GM18907 (cell line): ENCODE measurements at regions not wholly inside any gene's neighbourhood (a gene's known extent, or its start where the extent isn't known, plus 50 kb on each side); places are given as distances from the start of the nearest gene placed in this dataset.

Source experiments
- ATAC-seq: cut with Tn5 transposase; IDR thresholded peaks from one replicate; pipeline ENCODE4 v1.9.1; 2021; ENCODE audit warnings: mild to moderate bottlenecking, moderate library complexity; ENCODE audit not compliant: unreplicated experiment

GRCh38 chr11:26777372-26777808 is 55.5 kb upstream of the SLC5A12 start:
- no peak for ATAC-seq

- no peak for ATAC-seq
Measured at GRCh38 chr11:26778000-26778757, 56.3 kb upstream of the SLC5A12 start.

DNA sequence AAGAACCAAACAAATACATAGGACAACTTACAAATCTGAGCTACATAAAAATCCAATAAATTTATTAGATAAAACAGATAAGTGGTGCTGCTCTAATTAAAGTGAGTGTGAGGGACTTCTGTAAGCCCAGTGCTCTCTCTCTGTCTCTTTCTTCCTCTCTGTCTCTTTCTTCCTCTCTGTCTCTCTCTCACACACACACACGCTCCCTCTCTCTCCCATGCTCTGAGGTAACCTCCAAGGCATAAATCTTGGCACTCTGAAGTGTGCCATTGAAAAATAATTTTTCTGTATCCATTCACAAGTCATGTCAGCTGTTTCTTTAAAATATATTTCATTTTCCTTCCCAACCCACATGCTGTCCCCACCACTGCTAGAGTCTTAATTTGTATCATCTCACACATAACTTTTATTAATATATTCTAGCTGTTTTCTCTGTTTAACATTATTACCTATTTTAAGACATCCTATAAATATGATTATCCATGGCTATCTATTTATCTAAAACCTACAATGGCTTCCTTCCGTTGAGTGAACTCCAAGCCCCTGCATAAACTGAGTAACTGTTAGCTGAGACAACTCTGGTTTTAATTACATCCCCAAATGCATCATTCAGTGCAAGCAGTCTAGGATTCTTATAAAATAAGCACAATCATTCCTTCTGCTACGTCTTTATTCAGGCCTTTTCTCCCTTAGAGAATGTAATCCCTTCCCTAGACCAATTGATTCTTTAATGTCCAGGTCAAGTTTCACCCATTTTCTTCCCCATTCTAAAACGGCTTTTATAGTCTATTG is 57.4 kb upstream of the SLC5A12 start:
- ATAC-seq: no peak

GRCh38 chr11:26780376-26781085 is 58.7 kb upstream of the SLC5A12 start:
- ATAC-seq: no peak

DNA sequence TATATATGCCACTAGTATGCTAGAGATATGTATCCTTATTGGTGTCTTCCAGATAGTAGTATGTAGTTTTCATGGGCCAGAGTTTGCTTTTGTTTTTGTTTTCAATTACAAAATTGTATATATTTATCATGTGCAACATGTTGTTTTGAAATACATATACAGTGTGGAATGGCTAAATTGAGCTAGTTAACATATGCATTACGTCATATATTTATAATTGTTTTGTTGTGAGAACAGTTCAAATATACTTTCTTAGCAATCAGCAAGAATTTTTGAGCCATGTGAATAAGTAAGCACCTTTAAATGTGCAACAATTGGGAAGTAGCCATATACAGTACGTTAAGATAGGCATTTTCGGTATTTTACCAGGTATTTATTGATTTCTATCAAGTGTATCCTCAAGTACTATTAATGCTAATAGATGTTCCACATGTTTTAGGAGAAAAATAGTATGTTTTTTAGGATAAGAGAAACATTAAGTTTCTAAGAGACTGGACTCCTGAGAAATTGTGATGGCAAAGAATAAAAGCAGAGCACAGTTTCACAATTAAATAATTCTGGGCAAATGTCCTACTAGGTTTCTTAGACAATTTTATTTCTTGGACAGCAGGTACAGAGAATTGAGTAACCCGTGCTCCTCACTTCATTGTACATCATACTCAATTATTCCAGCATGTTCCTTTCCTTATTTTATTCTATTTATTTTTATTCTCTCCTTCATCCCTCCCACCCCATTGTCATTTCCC is 60.5 kb upstream of the SLC5A12 start:
- ATAC-seq: no peak

DNA sequence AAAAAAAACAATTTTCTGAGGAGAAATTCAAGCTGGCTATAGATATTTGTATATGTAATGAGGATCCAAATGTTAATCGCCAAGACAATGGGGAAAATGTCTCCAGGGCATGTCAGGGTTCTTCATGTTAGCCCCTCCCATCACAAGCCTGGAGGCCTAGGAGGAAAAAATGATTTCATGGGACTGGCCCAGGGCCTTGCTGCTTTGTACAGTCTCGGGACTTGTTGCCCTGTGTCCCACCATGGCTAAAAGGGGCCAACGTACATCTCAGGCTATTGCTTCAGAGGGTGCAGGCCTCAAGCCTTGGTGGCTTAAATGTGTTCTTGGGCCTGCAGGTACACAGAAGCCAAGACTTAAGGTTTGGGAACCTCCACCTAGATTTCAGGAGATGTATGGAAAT is 62.1 kb upstream of the SLC5A12 start:
- ATAC-seq: no peak

DNA sequence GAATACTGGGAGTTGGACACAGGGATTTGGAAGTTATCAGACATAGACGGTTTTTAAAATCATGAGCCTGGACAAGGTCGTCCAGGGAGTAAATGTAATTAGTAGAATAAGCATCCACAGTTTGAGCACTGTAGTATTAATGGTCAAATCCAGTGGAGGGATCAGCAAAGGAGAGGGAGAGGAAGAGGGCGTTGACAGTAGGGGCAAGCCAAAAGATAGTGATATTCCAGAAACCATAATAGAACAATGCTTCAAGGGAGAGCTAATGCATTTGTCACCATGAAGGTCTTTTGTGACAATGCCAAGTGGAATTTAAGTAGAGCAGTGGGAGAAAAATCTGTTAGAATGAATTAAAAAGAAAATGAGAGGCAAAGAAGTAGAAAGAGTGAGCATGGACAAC is 68.9 kb upstream of the SLC5A12 start:
- no peak for ATAC-seq

- no peak for ATAC-seq
Measured at GRCh38 chr11:26792941-26793340, 71.1 kb upstream of the SLC5A12 start.

DNA sequence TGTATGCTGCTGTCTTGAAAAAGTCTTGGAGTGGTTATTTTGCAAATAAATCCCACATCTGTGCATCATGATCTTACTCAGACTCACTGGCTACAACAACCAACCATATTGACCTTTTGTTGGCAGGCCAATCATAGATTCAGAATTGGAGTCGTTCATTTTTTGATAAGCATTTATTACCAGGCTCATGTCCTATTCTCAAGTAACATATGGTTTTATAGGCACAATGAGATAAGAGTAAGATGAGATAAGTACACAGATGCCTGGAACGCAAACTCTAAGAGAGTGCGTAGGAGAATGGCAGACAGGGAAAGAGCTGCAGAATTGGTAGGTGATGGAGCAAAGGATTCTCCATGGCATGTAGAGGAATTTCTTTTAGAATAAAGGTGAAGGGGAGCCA is 71.6 kb upstream of the SLC5A12 start:
- no peak for ATAC-seq

GRCh38 chr11:26801601-26802000 is 79.7 kb upstream of the SLC5A12 start:
- ATAC-seq: no peak

GRCh38 chr11:26805001-26805400 is 83.1 kb upstream of the SLC5A12 start:
- no peak for ATAC-seq

GRCh38 chr11:26806219-26806618 is 84.4 kb upstream of the SLC5A12 start:
- ATAC-seq: no peak

DNA sequence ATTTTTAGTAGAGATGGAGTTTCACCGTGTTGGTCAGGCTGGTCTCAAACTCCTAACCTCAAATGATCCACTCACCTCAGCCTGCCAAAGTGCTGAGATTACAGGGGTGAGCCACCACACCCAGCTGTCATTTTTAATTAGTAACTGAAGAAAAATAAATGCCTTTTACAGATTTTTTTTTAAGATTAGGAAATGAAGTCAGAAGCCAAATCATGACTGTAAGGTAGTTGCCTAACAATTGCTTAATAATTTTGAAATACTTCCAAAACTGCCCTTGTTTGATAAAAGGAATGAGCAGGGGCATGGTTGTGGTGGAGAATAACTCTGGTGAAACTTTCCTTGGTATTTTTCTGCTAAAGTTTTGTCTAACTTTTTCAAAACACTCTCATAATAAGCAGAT is 98.9 kb upstream of the SLC5A12 start:
- no peak for ATAC-seq

GRCh38 chr11:26823963-26824362 is 102.1 kb upstream of the SLC5A12 start:
- no peak for ATAC-seq

- ATAC-seq: peak; percentile 43
Measured at GRCh38 chr11:26827567-26828081, 105.8 kb upstream of the SLC5A12 start.

DNA sequence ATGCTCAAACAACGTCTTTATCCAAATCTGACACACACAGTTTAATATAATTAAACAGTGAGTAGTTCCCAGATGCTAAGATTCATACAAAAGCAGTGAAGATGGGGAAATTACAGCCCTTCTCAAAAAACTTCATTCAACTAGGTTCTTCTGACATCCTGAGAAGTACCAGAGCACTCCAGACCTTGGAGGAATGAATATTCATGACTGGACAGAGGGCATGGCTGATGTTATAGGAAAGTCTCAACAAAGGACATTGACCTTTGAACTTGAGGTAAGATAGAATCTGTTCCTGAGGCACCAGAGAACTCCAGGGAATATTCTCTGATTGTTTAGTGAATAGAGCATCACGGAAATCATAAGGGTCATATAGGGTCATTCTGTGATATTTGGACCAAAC is 106.4 kb upstream of the SLC5A12 start:
- ATAC-seq: no peak

GRCh38 chr11:26830218-26830617 is 108.4 kb upstream of the SLC5A12 start:
- no peak for ATAC-seq

DNA sequence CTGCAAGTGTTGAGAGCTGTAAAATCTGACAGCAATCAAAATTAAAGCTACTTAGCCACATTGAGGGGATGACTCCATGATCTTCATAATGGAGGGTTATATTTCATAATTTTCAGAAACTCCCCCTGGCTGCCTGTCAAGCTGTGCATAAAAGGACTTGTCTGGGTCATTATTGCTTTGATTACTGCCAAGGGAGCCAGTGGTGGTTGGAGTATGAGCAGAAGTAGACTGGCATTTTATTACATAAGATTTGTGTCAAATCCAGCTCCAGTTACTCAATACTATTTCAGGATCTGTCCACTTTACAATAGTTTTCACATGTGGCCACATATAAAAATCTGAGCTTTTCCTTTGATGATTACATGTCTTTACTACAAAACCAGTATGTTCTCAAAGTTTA is 108.9 kb upstream of the SLC5A12 start:
- ATAC-seq: no peak

- no peak for ATAC-seq
Measured at GRCh38 chr11:26834601-26835000, 112.7 kb upstream of the SLC5A12 start.

- no peak for ATAC-seq
Measured at GRCh38 chr11:26835611-26836010, 113.8 kb upstream of the SLC5A12 start.

GRCh38 chr11:26837154-26837553 is 115.3 kb upstream of the SLC5A12 start:
- ATAC-seq: no peak
